ENCODE measurements at regions not wholly inside any gene's neighbourhood (a gene's known extent, or its start where the extent isn't known, plus 50 kb on each side); places are given as distances from the start of the nearest gene placed in this dataset.

- peak in 3 of 11 experiments; percentile 4 to 26 (median 17) for TF ChIP-seq CTCF (IDR thresholded peaks at IDR 0.05 in 8 of 11, conservative IDR thresholded peaks at IDR 0.05 in 3 of 11)
- TF ChIP-seq POLR2AphosphoS5 (IDR thresholded peaks at IDR 0.05) = no peak
Measured at GRCh38 chr9:33737811-33738606, 57.4 kb upstream of the PRSS3 start.
